Embryonic facial prominence (tissue), 1 donor: ENCODE measurements at regions not wholly inside any gene's neighbourhood (a gene's known extent, or its start where the extent isn't known, plus 50 kb on each side); places are given as distances from the start of the nearest gene placed in this dataset.

Experiments used
- DNase-seq: peaks from one replicate; pipeline ENCODE4 v3.0.0-alpha.2; 2016; ENCODE audit errors: extremely low spot score

DNA sequence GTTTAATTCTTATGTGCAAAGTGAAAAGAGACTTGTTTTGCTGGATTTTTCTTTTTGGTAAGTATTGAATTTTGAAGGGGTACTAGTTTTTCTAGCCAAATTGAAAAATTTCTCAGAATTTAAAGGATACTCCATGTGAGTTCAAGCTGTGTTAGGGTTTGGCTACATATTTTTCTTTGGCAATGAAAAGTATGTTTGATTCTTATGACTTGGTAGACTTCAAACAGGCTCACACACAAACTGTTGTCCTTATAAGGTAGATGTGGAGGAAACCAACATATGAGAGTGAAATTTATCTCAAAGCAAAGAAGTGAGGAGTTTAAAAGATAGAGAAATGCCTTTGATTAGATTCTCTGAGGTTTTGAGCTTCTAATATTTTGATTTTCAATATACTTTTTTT is 356.7 kb downstream of the BCKDHB start:
- no peak for DNase-seq

DNA sequence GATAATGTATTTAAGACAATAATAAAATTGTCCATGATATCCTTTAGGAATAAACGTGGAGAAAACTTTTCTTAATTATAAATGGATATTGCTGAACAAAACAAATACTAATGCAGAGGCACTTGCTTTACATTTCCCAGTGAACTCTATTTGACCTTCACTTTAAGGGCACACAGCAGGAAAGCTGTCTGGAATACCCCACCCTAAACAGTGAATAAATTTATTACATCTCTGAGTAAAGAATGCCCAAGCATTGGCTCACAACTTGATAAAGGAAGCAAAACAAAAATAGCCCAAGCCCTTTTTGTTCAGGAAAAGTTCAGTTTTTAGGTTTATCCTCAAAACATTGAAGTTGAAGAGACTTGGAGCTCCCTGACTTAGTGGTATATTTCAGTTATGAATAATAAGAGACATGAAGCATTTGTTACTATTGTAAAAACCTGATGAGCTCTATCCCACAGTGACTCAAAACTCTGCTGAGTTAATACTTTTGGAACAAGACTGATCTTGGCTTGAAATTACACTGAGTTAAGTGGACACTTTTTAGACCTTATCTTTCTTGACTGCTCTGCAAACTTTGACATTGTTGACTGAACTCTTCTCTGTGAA is 353.9 kb downstream of the BCKDHB start:
- no peak for DNase-seq

GRCh38 chr6:80457439-80457933 is 351.0 kb downstream of the BCKDHB start:
- DNase-seq = no peak

DNA sequence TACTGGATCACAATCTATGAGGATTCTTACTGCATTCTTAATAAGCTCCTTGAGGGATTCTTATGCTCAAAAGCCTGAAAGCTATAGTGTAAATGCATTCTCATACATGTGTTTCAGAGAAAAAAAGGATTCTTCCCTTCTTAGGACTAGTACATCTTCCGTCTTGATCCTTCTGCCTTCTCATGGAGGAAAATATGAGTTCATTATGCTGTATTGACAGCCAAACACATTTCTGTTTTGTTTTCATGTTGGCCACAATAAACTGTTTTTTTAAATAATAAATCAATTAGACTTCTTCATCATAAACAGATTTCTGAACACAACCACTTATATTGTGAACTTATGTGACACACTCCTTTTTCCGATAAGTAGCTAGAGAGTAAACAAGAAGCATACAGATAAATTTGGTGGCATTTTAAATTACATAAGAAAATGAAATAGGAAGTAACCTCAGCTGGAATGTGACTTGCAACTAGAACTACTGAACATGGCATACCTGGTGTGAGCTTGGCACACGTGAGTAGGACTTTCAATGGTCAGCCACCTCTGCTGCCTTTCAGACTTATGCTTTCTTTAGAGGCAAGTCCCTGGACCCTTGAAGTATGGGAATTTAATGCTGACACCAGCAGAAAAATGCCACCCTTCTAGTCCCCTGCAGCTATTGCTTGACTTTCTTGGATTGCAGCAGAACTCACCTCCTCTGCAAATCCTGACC is 350.4 kb downstream of the BCKDHB start:
- DNase-seq = no peak

DNA sequence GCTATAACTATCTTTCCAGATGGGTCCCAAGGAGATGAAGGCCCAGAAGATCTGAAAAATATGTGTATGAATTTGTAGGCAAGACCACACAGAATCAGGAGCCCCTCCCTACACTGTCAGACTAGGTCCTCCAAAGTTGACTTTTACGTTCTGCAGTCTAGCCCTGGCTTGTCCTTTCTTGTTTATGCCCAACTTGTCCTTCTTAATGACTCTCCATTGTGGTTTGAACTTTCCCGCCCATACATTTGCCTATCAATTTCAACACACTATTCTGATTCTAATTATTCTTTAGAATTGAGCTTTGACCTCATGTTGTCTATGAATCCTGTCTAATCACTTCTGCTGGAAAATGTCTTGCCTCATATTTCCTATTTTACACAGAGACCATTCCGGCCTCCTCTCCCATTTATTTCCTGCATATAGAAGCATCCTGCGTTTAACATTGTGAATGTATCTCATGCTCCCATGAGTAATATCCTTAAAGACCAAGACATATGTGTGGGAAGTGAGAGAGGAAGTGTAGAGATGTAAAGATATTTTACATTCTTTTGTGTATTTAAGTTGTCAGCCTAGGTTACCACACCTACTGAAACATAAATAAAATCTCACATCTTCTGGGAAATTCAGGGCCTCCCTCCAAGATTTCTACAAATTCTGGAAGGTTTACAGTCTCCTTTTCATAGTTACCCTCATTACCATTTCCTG is 348.3 kb downstream of the BCKDHB start:
- DNase-seq = peak; percentile 32

GRCh38 chr6:80454197-80454596 is 347.7 kb downstream of the BCKDHB start:
- DNase-seq = no peak

DNA sequence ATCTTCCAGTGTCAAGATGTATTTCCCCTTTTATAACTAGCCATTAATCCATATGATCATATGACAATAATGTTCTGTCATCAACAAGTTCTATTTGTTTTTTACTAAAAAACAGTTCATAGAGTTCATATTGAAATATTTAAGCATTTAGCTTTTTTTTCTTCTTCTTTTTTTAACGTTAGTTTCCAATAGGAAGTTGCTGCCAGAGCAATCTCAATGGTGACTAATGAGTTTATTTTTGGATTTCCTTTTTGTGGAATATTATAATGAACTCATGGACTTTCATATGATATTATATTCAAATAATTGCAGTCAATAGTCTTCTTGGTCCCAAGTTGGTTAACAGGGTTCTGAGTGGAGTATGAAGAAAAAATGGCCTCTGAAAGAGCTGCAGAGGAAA is 343.3 kb downstream of the BCKDHB start:
- DNase-seq = no peak

DNA sequence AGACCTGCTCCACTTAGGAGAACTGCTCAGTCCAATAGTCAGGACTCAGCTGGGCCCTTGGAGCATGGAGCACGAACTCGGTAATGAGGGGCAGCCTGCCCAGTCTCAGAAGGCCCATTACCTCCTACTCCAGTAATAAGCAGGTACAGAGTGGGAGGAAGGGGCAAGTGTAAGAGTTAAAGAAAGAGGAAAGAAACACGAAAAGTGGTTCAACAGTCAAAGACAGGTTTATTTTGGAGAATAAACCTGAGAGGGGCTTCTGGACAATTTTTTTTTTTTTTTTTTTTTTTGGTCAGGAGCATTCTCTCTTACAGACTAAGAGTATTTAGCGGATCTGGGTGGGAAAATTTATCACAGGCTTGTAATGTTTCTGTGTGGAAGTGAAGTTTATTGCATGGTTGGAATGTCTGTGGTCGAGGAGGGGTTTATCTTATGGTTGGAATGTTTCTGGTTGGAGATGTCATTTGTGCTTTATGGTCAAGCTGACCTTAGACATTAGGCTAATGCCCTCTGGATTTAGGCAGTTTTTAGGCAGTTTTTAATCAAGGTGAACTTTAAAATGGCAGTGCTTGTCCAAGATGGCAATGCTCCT is 340.1 kb downstream of the BCKDHB start:
- DNase-seq = no peak

DNA sequence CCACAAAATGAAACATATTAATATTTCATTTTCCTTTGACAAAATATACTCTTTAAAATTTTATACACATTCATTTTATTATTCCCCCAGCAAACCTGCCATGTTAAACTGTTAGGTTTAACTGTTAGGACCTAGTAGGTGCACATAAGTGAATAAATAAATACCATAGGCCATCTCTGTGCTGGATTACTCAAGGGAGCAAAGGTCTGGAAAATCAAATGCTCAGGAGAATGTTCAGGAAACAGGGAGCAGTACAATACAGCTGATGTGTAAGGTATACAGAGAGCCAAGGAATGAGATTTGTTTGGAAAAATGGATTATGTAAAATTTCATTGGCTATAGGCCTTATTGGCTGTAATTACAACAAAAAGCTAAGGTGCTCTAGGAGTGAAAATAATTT is 339.3 kb downstream of the BCKDHB start:
- DNase-seq = no peak

DNA sequence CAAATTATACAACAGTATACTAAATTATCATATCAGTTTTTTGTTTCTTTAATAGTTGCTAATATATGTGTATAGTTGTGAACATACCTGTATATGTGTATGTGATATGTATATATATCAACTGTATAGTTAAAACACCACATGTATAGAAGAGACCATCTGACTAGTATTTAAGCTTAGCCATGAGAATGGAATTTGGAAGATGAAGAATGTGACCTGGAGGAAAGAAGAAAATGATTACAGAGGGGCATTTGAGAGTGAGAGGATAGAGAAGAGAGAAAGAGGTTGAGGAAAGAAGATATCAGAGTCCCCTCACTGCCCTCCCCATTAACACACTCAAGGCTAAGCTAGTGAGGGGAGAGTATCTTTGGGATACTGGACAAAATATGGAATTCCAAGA is 335.9 kb downstream of the BCKDHB start:
- DNase-seq = no peak

GRCh38 chr6:80441131-80441530 is 334.7 kb downstream of the BCKDHB start:
- no peak for DNase-seq

GRCh38 chr6:80440496-80441115 is 334.1 kb downstream of the BCKDHB start:
- DNase-seq = no peak

DNA sequence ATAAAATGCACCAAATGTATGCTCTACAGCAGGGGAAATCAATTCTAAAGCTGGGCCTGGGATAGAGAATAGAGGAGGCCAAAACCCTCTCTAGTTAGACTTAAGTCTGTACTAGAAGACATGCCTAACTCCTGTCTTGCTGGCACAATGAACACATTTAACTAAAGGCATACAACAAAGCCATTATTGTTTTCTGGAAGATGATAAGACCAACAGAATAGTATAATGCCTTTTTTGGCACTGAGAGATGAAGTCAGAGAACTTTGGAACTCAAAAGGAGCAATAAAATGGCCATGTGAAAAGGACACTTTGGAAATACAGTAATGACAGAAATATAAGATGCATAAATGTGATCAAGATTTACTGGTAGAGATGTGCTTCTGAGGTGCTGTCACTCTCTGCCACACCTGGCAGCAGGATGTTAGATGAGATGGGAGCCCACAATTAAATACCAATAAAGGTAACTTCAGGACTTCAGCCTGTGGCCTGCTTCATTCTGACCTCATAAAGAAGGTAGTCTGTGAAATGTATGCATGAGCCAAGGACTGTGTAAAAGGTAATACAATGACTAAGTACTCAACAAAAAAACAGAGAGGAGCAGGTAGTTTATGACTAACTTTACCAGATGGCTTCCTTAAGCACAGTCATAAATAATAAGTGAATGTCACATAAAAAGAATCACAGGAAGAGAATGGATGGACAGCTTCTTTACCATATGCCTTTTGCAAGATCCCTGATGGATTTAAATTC is 333.4 kb downstream of the BCKDHB start:
- DNase-seq = no peak

DNA sequence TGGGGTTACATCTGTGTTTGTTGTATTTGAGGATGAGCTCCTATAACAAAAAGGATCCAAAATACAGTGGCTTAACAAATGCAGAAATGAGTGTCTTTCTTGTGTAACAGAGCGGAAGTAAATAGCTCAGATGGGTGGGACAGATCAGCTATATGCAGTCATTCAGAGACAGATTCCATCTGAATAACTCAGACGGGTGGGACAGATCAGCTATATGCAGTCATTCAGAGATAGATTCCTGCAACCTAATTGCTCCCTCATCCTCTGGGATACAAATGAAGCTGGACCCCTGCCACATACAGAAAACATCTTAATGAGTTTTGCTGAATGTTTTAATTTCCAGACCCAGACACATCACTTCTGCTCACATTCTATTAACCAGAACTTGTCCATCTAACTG is 332.3 kb downstream of the BCKDHB start:
- DNase-seq = no peak

GRCh38 chr6:80437801-80438200 is 331.3 kb downstream of the BCKDHB start:
- DNase-seq = no peak

- DNase-seq = no peak
Observed at GRCh38 chr6:80437221-80437620, 330.8 kb downstream of the BCKDHB start.

- no peak for DNase-seq
Observed at GRCh38 chr6:80436663-80437062, 330.2 kb downstream of the BCKDHB start.

GRCh38 chr6:80435457-80435856 is 329.0 kb downstream of the BCKDHB start:
- DNase-seq = no peak

DNA sequence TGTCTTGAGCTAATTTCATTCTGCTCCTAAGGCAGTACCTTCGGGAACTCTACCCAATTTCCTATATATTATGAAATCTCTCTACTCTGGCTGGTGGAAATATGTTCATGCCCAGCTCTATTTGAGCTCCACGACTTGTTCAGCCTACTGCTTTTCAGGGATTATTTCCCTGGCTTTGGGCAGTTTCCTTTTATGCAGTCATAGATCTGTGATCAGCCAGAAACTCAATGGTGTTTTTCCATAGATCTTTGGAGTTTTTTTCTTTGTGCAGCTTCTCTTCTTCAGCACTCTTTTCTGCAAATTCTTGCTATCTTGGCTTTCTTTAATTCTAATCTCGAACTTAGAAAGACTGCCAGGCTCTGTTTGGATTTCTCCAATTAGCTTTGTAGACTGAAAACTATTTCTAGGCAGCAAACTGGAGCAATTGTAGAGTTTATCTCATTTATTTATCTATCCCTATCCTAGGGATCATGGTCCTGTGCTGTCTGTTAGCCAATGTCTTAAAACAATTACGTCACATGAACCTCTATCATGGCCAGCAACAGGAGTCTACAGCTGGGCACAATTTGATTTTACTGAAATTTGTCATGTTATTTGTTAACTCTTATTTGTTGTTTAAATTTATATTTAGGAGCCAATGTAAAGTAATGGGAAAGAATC is 328.4 kb downstream of the BCKDHB start:
- no peak for DNase-seq

DNA sequence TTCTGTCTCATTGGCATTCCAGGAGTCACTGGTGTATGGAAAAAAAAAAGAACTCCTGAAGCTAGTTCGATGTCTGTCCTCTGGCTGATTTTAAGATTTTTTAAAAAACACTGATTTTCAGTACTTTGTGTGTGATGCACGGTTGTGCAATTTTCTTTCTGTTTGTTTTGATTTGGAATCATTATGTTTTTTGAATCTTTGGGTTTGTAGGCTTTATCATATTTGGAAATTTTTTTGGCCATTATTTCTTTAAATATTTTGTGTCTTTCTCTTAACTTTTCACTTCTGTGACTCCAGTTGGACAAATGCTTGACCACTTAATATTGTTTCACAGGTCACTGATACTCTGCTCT is 327.2 kb downstream of the BCKDHB start:
- no peak for DNase-seq
